Peyer's patch (tissue), 4 donors: ENCODE measurements at regions not wholly inside any gene's neighbourhood (a gene's known extent, or its start where the extent isn't known, plus 50 kb on each side); places are given as distances from the start of the nearest gene placed in this dataset.
"Not testable (repeated sequence)": the region's sequence is repeated elsewhere in the genome, so short reads cannot be mapped to it uniquely, and the experiment has no call there.

Source experiments
- DNase-seq, 3 donors: peaks; one replicate each; pipeline ENCODE4 v3.0.0-alpha.2; 2017 to 2019
- H3K27ac ChIP-seq, 4 donors: fragments of 200-600 bp; sonication (generic); one replicate each; pipeline ENCODE4 v1.5.1; 2016 to 2019
- H3K27me3 ChIP-seq, 2 donors: fragments of 200-600 bp; sonication (generic); one replicate each; pipeline ENCODE4 v1.5.1; 2019
- H3K36me3 ChIP-seq, 3 donors: fragments of 200-600 bp; sonication (generic); one replicate each; pipeline ENCODE4 v1.5.1; 2016 to 2019
- H3K4me1 ChIP-seq, 4 donors: fragments of 200-600 bp; sonication (generic); one replicate each; pipeline ENCODE4 v1.5.1; 2016 to 2019
- H3K4me3 ChIP-seq, 4 donors: fragments of 200-600 bp; sonication (generic); 1 replicate in 3 of 4; 2 replicates in 1 of 4; pipeline ENCODE4 v1.5.1; 2016 to 2019; ENCODE audit warnings: mild to moderate bottlenecking in 1 of 4
- H3K9me3 ChIP-seq, 4 donors: fragments of 200-600 bp; sonication (generic); one replicate each; pipeline ENCODE4 v1.5.1; 2016 to 2019; ENCODE audit warnings: mild to moderate bottlenecking in 1 of 4
- CTCF ChIP-seq, 6 experiments: fragments of 450-650 bp in 4 of 6; fragments of 200-600 bp in 2 of 6; sonication (generic) in 1 of 6; IDR thresholded peaks; one replicate each; pipeline ENCODE4 v1.5.1; 2017 to 2019; ENCODE audit warnings: antibody characterized with exemption in 6 of 6, mild to moderate bottlenecking in 3 of 6, moderate library complexity in 1 of 6
- POLR2A ChIP-seq, 2 donors: fragments of 450-650 bp; IDR thresholded peaks; one replicate each; pipeline ENCODE4 v1.5.1; 2017; ENCODE audit warnings: antibody characterized with exemption in 2 of 2, mild to moderate bottlenecking in 2 of 2, moderate library complexity in 2 of 2

GRCh38 chr1:181317261-181317930 is 165.9 kb upstream of the CACNA1E start:
- no peak for TF ChIP-seq CTCF (IDR thresholded peaks at IDR 0.05)
- no peak overlapping the region for H3K4me3 ChIP-seq
- H3K27ac ChIP-seq: no peak overlapping the region
- no peaks in the 10 kb centered on the region for H3K36me3 ChIP-seq
- DNase-seq: no peak
- no peaks in the 10 kb centered on the region for H3K27me3 ChIP-seq
- no peaks in the 10 kb centered on the region for H3K9me3 ChIP-seq
- H3K4me1 ChIP-seq: no peaks in the 10 kb centered on the region

DNA sequence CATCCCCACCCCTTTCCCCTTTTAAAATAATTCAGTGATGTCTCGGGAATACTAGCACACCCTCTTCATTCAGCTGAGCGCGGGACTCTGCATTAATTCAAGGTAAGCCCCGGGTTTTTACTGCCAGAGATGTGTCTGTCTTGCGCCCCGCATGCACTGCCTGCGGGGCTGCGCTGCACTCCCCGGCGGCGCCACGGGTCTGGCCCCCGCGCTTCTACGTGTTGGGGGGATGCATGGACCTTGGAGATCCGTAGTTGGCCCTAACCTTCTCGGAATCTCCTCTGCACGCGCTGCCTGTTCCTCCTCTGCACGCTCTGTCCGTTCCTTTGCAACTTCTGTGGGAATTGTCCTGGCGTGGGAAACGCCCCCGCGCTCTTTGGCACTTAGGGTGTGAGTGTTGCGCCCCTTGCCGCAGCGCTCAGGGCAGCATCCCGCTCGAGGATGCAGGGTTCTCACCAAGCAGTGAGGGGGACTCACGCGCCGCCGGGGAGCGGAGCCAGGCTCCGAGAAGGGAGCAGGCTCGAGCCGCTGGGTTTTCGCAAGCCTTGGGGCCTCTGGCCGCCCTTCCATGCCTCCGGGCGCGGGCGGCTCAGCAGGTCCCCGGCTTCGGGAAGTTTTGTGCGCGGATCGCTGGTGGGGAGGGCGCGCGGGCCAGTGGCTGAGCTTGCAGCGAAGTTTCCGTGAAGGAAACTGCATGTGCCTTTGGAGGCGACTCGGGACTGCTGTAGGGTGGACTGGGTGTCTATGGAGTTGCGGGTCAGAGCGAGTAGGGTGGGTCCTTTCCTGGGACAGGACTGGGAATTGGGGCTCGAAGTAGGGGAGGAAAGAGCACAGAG is 165.1 kb upstream of the CACNA1E start:
- no peaks in the 10 kb centered on the region for H3K36me3 ChIP-seq
- DNase-seq: no peak
- TF ChIP-seq POLR2A (IDR thresholded peaks at IDR 0.05) (no peak), CTCF (IDR thresholded peaks at IDR 0.05) (no peak)
- H3K9me3 ChIP-seq: no peaks in the 10 kb centered on the region
- H3K4me3 ChIP-seq: no peak overlapping the region
- no peak overlapping the region for H3K27ac ChIP-seq
- H3K27me3 ChIP-seq: no peaks in the 10 kb centered on the region
- H3K4me1 ChIP-seq: no peaks in the 10 kb centered on the region

DNA sequence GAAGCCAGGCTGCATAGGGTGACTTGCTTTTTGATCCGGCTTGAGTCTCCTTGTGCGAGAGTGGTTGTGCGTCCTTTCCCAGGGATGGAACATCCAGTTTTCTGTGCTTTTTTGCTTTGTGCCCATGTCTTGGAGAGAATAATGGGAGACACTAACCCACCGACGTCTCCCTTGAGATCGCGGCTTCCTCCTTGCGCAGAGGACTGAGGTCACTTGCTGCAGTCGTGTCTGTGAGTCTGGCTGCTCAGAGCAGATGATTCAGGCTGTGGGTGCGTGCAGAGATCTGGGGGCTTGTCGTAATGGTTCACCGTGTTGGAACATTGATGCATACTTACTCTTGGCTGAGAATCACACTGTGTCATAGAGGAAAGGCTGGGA is 164.5 kb upstream of the CACNA1E start:
- DNase-seq: no peak
- TF ChIP-seq POLR2A (IDR thresholded peaks at IDR 0.05): no peak
- no peak for TF ChIP-seq CTCF (IDR thresholded peaks at IDR 0.05)
- Histone ChIP-seq H3K27me3 (no peaks in the 10 kb centered on the region), H3K9me3 (no peaks in the 10 kb centered on the region), H3K4me1 (no peaks in the 10 kb centered on the region), H3K27ac (no peak overlapping the region), H3K36me3 (no peaks in the 10 kb centered on the region), H3K4me3 (no peak overlapping the region)

- H3K9me3 ChIP-seq: no peaks in the 10 kb centered on the region
- no peaks in the 10 kb centered on the region for H3K27me3 ChIP-seq
- H3K4me1 ChIP-seq: no peaks in the 10 kb centered on the region
- H3K4me3 ChIP-seq: no peak overlapping the region
- no peak for DNase-seq
- H3K27ac ChIP-seq: no peak overlapping the region
- TF ChIP-seq POLR2A (IDR thresholded peaks at IDR 0.05) (no peak), CTCF (IDR thresholded peaks at IDR 0.05) (no peak)
- H3K36me3 ChIP-seq: no peaks in the 10 kb centered on the region
Observed at GRCh38 chr1:181319907-181320306, 163.4 kb upstream of the CACNA1E start.

DNA sequence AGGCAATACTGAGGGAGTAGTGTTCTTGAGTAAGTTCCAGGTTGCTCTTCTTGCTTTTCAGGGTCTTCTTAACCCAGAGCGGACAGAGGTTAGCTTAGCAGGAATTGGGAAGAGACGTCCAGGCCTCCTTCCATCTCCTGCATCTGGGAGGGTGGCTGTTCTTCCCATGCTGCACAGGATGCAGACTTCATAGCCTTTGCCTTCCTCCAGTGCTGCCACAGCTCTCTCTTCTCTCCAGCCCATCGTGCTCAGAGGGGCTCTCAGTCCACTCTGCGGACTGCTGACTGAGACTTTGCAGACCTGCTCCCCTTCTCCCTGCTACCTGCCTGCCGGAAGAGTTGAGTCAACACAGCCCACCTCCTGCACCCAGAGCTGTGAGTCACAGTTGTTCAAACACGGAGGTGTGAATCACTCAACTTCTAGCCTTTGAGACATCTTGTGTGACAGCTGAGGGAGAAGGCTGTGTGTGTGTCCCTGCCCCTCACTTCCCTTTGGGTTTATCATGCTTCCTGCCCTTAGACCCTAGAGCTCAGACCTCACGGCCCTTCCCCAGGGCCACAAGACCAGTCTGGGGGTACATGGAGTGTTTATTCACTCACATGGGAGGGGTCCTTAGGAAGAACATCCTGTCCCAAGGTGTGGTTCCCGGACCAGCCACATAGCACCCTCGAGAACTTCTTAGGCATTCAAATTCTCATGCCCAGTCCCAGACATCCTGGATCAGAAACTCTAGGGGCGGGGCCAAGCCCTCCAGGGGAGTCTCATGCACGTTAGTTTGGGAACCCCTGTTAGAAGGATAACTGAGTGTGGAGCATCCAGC is 158.3 kb upstream of the CACNA1E start:
- no peak for DNase-seq
- Histone ChIP-seq H3K27ac (no peak overlapping the region), H3K9me3 (no peaks in the 10 kb centered on the region), H3K27me3 (no peaks in the 10 kb centered on the region), H3K36me3 (no peaks in the 10 kb centered on the region), H3K4me3 (no peak overlapping the region), H3K4me1 (no peaks in the 10 kb centered on the region)
- TF ChIP-seq POLR2A (IDR thresholded peaks at IDR 0.05) (no peak), CTCF (IDR thresholded peaks at IDR 0.05) (no peak)

DNA sequence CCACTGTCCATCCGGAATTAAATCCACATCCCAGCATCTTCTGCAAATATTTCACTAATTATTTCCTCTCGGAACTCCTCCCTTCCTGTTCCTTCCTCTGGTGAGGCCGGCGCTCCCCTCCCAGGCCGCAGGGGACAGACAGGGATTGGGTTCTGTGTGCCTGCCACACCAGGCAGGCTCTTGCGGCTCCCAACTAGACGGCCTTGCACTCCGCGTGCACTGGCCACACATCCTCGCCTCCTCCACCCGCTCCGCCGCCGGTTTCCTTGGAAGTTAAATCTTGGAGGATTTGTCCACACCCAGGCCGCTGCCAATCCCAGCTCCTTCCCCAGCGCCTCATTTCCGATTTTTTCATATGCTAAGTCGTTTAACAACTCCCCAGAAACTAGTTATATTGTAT is 157.6 kb upstream of the CACNA1E start:
- not testable (repeated sequence) for H3K4me3 ChIP-seq, DNase-seq, H3K27me3 ChIP-seq, H3K9me3 ChIP-seq, H3K36me3 ChIP-seq, H3K27ac ChIP-seq, H3K4me1 ChIP-seq
